GM12875 (cell line): ENCODE measurements at regions not wholly inside any gene's neighbourhood (a gene's known extent, or its start where the extent isn't known, plus 50 kb on each side); places are given as distances from the start of the nearest gene placed in this dataset.
A peak's percentile ranks its signal among the peaks of the same experiment; 100 is the strongest.

Experiments used
- H3K4me3 ChIP-seq: one replicate; pipeline ENCODE4 v1.5.1; 2011; ENCODE audit warnings: low read depth, low read length, control low read depth
- TF ChIP-seq, protein P1 (sequence below): IDR thresholded peaks from 2 replicates; pipeline ENCODE4 v1.5.1; 2011; ENCODE audit warnings: low read depth, mild to moderate bottlenecking, control low read depth, inconsistent platforms, low read length, moderate library complexity, borderline replicate concordance; ENCODE audit not compliant: insufficient read depth

DNA sequence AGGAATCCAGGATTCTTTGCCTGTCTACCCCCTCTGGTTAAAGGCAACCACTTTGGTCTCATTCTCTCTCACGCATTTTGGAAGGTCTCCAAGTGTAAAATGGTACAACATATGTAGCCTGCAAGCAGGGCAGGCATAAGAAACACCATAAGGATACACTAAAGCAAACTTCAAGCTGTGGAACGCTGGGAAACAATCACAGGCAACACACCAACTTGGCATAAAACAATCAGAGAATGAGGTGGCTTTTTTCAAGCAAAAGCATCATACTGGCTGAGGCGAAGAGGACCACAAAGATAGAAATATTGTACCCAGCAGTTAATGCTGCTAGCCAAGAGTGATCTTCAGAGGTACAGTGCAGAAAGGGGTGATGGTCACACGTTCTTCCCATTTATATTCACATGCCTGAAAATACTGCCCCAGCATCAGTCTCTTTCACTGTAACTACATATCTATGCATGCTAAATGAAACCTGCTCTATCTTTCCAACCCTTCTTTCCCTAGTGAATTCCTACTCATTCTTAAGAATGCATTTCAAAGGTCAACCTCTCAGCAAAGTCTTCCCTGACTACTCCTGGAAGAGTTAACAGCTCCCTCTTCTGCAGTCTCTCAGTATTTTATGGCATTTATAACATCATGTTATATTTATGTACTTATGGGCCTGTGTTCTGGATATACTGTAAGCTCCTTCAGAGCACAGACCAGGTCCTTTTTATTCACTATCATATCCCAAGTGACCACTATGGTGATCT lies 71.9 kb upstream of the GALNT5 start:
- TF ChIP-seq, protein P1, sequence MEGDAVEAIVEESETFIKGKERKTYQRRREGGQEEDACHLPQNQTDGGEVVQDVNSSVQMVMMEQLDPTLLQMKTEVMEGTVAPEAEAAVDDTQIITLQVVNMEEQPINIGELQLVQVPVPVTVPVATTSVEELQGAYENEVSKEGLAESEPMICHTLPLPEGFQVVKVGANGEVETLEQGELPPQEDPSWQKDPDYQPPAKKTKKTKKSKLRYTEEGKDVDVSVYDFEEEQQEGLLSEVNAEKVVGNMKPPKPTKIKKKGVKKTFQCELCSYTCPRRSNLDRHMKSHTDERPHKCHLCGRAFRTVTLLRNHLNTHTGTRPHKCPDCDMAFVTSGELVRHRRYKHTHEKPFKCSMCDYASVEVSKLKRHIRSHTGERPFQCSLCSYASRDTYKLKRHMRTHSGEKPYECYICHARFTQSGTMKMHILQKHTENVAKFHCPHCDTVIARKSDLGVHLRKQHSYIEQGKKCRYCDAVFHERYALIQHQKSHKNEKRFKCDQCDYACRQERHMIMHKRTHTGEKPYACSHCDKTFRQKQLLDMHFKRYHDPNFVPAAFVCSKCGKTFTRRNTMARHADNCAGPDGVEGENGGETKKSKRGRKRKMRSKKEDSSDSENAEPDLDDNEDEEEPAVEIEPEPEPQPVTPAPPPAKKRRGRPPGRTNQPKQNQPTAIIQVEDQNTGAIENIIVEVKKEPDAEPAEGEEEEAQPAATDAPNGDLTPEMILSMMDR: no peak

DNA sequence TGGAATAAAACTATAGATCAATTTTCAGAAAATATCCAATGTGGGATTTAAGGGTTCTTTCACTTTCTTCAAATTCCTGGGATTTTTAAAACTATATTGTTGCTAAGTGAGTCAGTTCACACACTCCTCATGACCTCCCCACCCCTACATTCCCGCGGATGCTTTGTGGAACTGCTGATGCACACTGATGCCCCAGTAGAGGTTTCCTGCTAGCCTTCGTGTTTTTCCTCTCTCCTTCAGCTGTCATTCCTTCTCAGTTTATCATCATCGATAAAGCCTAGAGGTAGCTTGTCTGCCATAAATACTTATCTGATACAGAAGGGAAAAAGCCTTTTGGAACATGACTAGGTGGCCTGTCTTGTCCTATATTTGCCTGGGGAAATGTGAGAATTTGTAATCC lies 67.4 kb upstream of the GALNT5 start:
- TF ChIP-seq, protein P1: no peak
- no peak overlapping the region for H3K4me3 ChIP-seq

More for the DNA sequence above, 71.9 kb upstream of the GALNT5 start:
- H3K4me3 ChIP-seq: no peak overlapping the region

DNA sequence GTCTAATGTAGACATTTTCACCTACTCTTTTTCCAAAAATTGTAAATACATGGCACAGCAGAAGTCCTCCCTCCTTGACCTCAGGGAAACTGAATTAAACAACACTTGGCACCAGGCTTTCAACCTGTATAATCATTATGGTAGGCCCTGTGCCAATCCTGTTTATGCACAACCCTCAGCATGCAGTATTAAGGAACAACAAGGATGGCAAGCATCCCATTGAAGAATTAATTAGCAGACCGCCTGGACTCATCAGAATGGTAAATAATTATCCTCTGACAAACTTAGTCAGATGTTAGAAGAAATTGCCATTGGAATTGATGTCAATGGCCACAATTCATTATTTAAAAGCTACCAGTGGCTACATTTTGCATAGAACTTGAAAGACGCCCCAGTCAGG lies 66.3 kb upstream of the GALNT5 start:
- TF ChIP-seq, protein P1: no peak
- H3K4me3 ChIP-seq: no peak overlapping the region

DNA sequence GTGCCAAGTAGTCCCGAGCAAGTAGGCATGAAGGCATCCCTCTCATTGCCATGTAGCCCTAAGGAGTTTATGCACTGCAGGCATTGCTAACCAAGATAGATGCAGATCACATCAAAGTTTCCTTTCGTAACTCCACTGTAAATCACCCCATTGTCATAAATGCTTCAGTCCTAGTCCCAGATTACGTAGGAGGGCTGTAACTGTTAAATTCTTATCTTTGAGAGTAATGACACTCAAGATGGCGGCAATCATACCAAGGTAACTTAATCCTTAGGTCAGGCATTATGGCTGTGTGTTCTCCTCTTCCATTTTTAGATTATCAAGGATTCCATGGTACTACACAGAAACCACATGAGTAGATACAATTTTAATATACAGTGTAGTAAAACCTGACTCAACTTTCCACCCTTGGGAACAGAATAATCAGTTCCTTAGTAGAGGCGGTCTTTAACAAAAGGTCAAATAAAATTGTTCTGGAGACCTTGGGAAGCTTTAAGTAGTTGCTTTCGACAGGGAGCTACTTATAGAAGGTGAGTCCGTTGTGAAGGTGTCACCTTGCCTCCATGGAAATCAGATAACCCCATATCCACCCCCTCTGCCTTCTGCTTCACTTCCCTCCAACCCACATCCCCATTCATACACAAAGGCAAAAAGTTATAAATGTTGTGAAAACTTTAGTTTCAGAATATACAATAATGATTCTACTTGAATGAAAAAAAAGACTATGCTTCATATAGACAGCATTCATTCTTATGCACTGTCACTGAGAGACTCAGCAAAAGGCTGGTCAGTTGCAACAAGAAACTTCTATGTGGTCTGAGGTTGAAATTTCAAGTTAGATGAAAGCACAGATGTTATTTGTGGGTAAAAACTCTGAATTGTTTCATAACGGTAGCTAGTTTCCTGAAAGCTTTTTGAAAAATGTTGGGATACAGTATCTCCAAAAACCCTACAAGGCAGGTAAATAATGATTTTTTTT lies 64.8 kb upstream of the GALNT5 start:
- TF ChIP-seq, protein P1: no peak
- no peak overlapping the region for H3K4me3 ChIP-seq

DNA sequence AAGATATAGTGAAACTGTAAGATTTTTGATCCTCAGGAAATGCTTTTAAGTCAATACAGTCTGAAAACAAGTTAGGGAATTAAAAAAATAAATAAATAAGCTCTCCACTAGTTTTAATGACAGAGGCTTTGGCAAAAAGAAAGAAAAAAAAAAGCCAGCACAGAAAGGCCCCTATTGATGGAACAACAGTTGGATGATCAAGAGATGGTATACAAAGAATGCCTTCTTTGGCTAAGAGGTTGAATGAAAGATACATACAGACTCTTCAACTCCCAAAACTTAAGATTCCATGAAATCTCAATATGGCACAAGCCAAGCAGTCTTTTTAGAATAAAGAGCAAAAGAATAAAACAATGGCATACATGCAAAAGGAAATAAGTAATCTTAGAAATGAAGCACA lies 64.0 kb upstream of the GALNT5 start:
- TF ChIP-seq, protein P1: no peak
- H3K4me3 ChIP-seq: no peak overlapping the region

DNA sequence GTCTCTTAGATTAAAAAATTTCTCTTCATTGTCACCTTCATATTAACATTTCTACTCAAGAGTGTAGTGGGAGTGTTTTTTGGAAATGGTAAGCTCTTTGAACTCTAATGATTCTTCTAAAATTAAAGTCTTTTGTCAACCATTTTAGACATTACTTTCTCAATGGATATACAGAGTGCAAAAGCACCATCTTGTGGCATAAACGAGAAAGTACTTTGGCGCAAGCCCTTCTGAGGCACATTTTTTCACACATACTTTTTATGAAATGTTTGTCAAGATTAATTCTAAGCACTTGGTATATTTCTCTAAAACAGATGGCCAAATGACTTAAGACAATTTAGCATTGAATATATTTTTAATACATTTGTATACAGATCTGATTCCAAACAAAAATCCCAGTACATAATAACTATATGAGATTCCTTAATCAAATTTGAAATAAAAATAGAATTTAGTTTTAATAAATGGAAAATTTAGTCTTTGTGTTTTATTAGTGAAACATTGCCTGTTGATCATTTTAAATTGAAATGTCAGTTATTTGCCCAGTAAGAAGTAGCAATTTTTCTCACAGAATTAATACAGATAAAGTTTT lies 63.3 kb upstream of the GALNT5 start:
- no peak overlapping the region for H3K4me3 ChIP-seq
- TF ChIP-seq, protein P1: peak; percentile 53; the same call in 1 of the 2 replicates
